ENCODE measurements at regions not wholly inside any gene's neighbourhood (a gene's known extent, or its start where the extent isn't known, plus 50 kb on each side); places are given as distances from the start of the nearest gene placed in this dataset.

GRCh38 chr10:28798964-28799363 is 121.6 kb downstream of the BAMBI start:
- TF ChIP-seq CTCF (tag by site-specific recombination; IDR thresholded peaks at IDR 0.05) (no peak), GLIS1 (tag by site-specific recombination; IDR thresholded peaks at IDR 0.05) (no peak), ZNF513 (tag by site-specific recombination; IDR thresholded peaks at IDR 0.05) (no peak), ZNF398 (tag by site-specific recombination; IDR thresholded peaks at IDR 0.05) (no peak), KLF10 (tag by site-specific recombination; IDR thresholded peaks at IDR 0.05) (no peak), ELK4 (IDR thresholded peaks at IDR 0.05; ENCODE audit: borderline replicate concordance, low read depth, low read length) (no peak), ZNF488 (tag by site-specific recombination; IDR thresholded peaks at IDR 0.05) (no peak)
